Liver (tissue), 3 donors: ENCODE measurements at regions not wholly inside any gene's neighbourhood (a gene's known extent, or its start where the extent isn't known, plus 50 kb on each side); places are given as distances from the start of the nearest gene placed in this dataset.

ENCODE experiments used
- JUND ChIP-seq, 2 donors: IDR thresholded peaks; 2 replicates each; pipeline ENCODE4 v1.6.1; 2016; ENCODE audit warnings: antibody characterized with exemption in 2 of 2
- NR2F2 ChIP-seq: IDR thresholded peaks from 2 replicates; pipeline ENCODE4 v1.6.1; 2016; ENCODE audit warnings: antibody characterized with exemption
- REST ChIP-seq: IDR thresholded peaks from 2 replicates; pipeline ENCODE4 v1.6.1; 2016; ENCODE audit warnings: antibody characterized with exemption, mild to moderate bottlenecking
- TAF1 ChIP-seq: conservative IDR thresholded peaks from 2 replicates; pipeline ENCODE4 v1.6.1; 2016; ENCODE audit warnings: antibody characterized with exemption, mild to moderate bottlenecking
- YY1 ChIP-seq: IDR thresholded peaks from 2 replicates; pipeline ENCODE4 v1.6.1; 2016; ENCODE audit warnings: antibody characterized with exemption, mild to moderate bottlenecking
- TF ChIP-seq, protein P1 (sequence below): fragments of 150-350 bp; IDR thresholded peaks from 2 replicates; pipeline ENCODE4 v1.5.1; 2017; ENCODE audit warnings: improper control_type of control experiment, low read depth, low read length; ENCODE audit not compliant: missing input control
- TF ChIP-seq, protein P2 (sequence below): IDR thresholded peaks from 2 replicates; pipeline ENCODE4 v1.6.1; 2016; ENCODE audit warnings: antibody characterized with exemption
- TF ChIP-seq, protein P3 (sequence below): IDR thresholded peaks from 2 replicates; pipeline ENCODE4 v1.6.1; 2016; ENCODE audit warnings: antibody characterized with exemption
- donor health status: healthy.
- donor health status: healthy.

DNA sequence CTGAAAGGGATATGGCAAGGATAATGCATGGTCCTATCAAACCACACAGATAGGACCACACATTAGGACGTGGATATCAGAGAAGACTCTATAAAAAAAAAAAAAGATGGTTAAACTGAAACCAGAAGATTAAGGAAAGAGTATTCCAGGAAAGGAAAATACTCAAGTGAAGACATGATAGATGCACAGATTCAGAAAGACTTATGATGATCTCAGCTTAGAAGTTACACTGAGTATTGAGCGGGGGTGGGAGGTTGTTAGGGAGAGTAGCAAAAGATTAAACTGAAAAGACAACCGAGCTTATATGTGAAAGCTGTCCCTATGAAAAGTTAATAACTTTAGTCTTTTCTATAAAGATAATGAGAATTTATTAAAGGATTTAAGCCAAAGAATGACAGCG lies 211.0 kb upstream of the EMCN start:
- TF ChIP-seq, protein P1, sequence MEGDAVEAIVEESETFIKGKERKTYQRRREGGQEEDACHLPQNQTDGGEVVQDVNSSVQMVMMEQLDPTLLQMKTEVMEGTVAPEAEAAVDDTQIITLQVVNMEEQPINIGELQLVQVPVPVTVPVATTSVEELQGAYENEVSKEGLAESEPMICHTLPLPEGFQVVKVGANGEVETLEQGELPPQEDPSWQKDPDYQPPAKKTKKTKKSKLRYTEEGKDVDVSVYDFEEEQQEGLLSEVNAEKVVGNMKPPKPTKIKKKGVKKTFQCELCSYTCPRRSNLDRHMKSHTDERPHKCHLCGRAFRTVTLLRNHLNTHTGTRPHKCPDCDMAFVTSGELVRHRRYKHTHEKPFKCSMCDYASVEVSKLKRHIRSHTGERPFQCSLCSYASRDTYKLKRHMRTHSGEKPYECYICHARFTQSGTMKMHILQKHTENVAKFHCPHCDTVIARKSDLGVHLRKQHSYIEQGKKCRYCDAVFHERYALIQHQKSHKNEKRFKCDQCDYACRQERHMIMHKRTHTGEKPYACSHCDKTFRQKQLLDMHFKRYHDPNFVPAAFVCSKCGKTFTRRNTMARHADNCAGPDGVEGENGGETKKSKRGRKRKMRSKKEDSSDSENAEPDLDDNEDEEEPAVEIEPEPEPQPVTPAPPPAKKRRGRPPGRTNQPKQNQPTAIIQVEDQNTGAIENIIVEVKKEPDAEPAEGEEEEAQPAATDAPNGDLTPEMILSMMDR: no peak
- no peak for TF ChIP-seq TAF1
- no peak for TF ChIP-seq YY1
- TF ChIP-seq JUND (IDR thresholded peaks at IDR 0.05): no peak
- TF ChIP-seq, protein P2, sequence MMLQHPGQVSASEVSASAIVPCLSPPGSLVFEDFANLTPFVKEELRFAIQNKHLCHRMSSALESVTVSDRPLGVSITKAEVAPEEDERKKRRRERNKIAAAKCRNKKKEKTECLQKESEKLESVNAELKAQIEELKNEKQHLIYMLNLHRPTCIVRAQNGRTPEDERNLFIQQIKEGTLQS: no peak
- no peak for TF ChIP-seq REST
- TF ChIP-seq NR2F2: no peak
- TF ChIP-seq, protein P3, sequence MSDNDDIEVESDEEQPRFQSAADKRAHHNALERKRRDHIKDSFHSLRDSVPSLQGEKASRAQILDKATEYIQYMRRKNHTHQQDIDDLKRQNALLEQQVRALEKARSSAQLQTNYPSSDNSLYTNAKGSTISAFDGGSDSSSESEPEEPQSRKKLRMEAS: no peak
